CD4-positive, alpha-beta T cell (primary cell): ENCODE measurements at regions not wholly inside any gene's neighbourhood (a gene's known extent, or its start where the extent isn't known, plus 50 kb on each side); places are given as distances from the start of the nearest gene placed in this dataset.

Source experiments
- ATAC-seq: fragments of 200-7000 bp; cut with Tn5 transposase; one replicate; pipeline ENCODE4 v1.10.0; 2022; ENCODE audit warnings: mild to moderate bottlenecking; ENCODE audit not compliant: poor library complexity
- CTCF ChIA-PET: fragments of 350-600 bp; sonication (Branson Sonifier 250); formaldehyde crosslinking; loops from one replicate; lab custom pipeline; 2021; ENCODE audit warnings: antibody characterized with exemption, inconsistent platforms; lab: Charles Lee
- POLR2A ChIA-PET: fragments of 350-600 bp; sonication (Branson Sonifier 250); formaldehyde crosslinking; loops from one replicate; lab custom pipeline; 2021; ENCODE audit warnings: antibody characterized with exemption, inconsistent platforms; lab: Charles Lee
- DNase-seq, 14 experiments: peaks; one replicate each; pipeline ENCODE4 v3.0.0-alpha.2; 2013 to 2020; ENCODE audit warnings: mixed read lengths in 2 of 14
- H3K27ac ChIP-seq, 2 donors: one replicate each; pipeline versions ENCODE4 v1.5.1 to v1.7.0; 2013; ENCODE audit warnings: low read length in 2 of 2, low read depth in 1 of 2, mild to moderate bottlenecking in 1 of 2
- H3K27me3 ChIP-seq, 2 experiments: 1 replicate in 1 of 2; 2 replicates in 1 of 2; pipeline versions ENCODE4 v1.6.1 to v1.7.0; 2013; ENCODE audit warnings: low read length in 2 of 2, control low read depth in 1 of 2, mild to moderate bottlenecking in 1 of 2, moderate library complexity in 1 of 2; ENCODE audit not compliant: insufficient read depth in 2 of 2, control insufficient read depth in 1 of 2
- H3K36me3 ChIP-seq: one replicate; pipeline ENCODE4 v1.6.1; 2013; ENCODE audit warnings: low read length, control low read depth; ENCODE audit not compliant: insufficient read depth
- H3K4me1 ChIP-seq: one replicate; pipeline ENCODE4 v1.6.1; 2013; ENCODE audit warnings: low read length, control low read depth; ENCODE audit not compliant: insufficient read depth
- H3K4me3 ChIP-seq: one replicate; pipeline ENCODE4 v1.5.1; 2013; ENCODE audit warnings: mild to moderate bottlenecking, low read length, moderate library complexity
- H3K9me3 ChIP-seq, 2 experiments: 1 replicate in 1 of 2; 2 replicates in 1 of 2; pipeline versions ENCODE4 v1.6.1 to v1.7.0; 2013; ENCODE audit warnings: low read length in 2 of 2, mild to moderate bottlenecking in 2 of 2, control low read depth in 1 of 2, moderate library complexity in 1 of 2; ENCODE audit not compliant: control insufficient read depth in 1 of 2, insufficient read depth in 1 of 2
- H3K27ac Mint-ChIP-seq: one replicate; pipeline ENCODE4 v1.8.0; 2020; ENCODE audit warnings: mixed read lengths
- H3K27me3 Mint-ChIP-seq: one replicate; pipeline ENCODE4 v1.8.0; 2021; ENCODE audit warnings: mixed read lengths
- H3K36me3 Mint-ChIP-seq: one replicate; pipeline ENCODE4 v1.8.0; 2021; ENCODE audit warnings: low read depth, mixed read lengths
- H3K4me1 Mint-ChIP-seq: one replicate; pipeline ENCODE4 v1.8.0; 2021; ENCODE audit warnings: low read depth, mixed read lengths
- H3K4me3 Mint-ChIP-seq: one replicate; pipeline ENCODE4 v1.8.0; 2020; ENCODE audit warnings: mild to moderate bottlenecking, mixed read lengths
- H3K9me3 Mint-ChIP-seq: one replicate; pipeline ENCODE4 v1.8.0; 2020; ENCODE audit warnings: mixed read lengths
- intact Hi-C, 2 experiments: fragments of 100-400 bp; cut with DNase I in 1 of 2; cut with micrococcal nuclease in 1 of 2; formaldehyde crosslinking; loops; one replicate each; pipeline versions ENCODE4 v1.15.1 to v1.9.0; 2023 to 2025; cut with DNase I, micrococcal nuclease
- TF ChIP-seq, protein P1 (sequence below): fragments of 200-600 bp; IDR thresholded peaks from one replicate; pipeline ENCODE4 v1.8.0; 2022; ENCODE audit warnings: antibody characterized with exemption, mild to moderate bottlenecking

DNA sequence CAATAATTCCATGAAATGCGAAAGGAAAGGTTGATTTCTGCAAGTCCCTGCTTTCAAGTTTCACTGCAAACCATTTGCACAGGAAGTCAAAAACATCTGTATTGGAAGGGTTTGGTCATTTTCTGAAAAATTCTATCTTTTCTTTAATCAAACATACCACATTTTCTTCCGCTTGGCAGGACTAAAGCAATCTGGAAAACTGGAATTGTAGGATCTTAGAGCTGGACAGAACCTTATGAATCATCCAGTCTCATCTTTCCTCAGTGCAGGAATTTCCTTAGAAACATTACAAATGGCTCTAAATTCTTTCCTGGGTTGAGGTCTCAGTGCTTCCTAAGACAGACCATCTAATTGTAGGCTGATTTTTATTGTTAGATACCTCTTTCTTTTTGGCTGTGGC is 111.5 kb upstream of the ELAC2 start:
- no peaks in the 10 kb centered on the region for H3K9me3 Mint-ChIP-seq
- DNase-seq (no peak), ATAC-seq (no peak)
- H3K4me1 Mint-ChIP-seq, result no peaks in the 10 kb centered on the region
- POLR2A ChIA-PET, result no interaction called here
- H3K27ac Mint-ChIP-seq, result no peak overlapping the region
- Histone ChIP-seq H3K4me1 (no peaks in the 10 kb centered on the region), H3K36me3 (no peaks in the 10 kb centered on the region), H3K4me3 (no peak overlapping the region), H3K27ac (no peak overlapping the region), H3K27me3 (no peaks in the 10 kb centered on the region), H3K9me3 (no peaks in the 10 kb centered on the region)
- no peak overlapping the region for H3K4me3 Mint-ChIP-seq
- intact Hi-C loops, result no loop called here
- CTCF ChIA-PET, result interaction anchor here (1.2 kb wide), 1 partner anchor 35 kb away, joined by 3 read pairs; no protein-coding TSS in a partner anchor
- TF ChIP-seq, protein P1, sequence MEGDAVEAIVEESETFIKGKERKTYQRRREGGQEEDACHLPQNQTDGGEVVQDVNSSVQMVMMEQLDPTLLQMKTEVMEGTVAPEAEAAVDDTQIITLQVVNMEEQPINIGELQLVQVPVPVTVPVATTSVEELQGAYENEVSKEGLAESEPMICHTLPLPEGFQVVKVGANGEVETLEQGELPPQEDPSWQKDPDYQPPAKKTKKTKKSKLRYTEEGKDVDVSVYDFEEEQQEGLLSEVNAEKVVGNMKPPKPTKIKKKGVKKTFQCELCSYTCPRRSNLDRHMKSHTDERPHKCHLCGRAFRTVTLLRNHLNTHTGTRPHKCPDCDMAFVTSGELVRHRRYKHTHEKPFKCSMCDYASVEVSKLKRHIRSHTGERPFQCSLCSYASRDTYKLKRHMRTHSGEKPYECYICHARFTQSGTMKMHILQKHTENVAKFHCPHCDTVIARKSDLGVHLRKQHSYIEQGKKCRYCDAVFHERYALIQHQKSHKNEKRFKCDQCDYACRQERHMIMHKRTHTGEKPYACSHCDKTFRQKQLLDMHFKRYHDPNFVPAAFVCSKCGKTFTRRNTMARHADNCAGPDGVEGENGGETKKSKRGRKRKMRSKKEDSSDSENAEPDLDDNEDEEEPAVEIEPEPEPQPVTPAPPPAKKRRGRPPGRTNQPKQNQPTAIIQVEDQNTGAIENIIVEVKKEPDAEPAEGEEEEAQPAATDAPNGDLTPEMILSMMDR, result no peak
- H3K27me3 Mint-ChIP-seq, result no peaks in the 10 kb centered on the region
- no peaks in the 10 kb centered on the region for H3K36me3 Mint-ChIP-seq

DNA sequence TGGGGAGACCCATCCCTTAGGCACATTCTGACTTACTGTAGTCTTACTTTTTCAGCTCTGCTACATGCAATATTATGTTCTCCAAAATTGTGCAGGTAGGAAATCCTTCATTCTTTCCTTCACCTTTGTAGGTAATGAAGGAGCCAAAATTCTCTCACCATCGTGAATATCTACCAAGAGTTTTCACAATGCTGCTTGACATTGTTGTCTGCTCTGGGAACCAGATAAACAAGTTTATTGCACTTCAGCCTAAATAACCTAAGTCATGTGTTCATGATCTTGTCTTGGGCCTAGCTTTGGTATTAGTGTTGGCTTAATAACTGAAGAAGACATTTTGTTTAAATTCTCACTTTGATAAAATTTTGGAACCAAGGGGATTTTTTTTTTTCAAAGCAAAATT is 110.8 kb upstream of the ELAC2 start:
- no peaks in the 10 kb centered on the region for H3K4me1 Mint-ChIP-seq
- H3K27ac ChIP-seq, result no peak overlapping the region
- TF ChIP-seq, protein P1, result no peak
- intact Hi-C loops, result no loop called here
- no peaks in the 10 kb centered on the region for H3K4me1 ChIP-seq
- H3K4me3 Mint-ChIP-seq, result no peak overlapping the region
- no peak overlapping the region for H3K27ac Mint-ChIP-seq
- no peak for DNase-seq
- no peak overlapping the region for H3K4me3 ChIP-seq
- ChIA-PET POLR2A (no interaction called here), CTCF (no interaction called here)
- ATAC-seq, result no peak
- no peaks in the 10 kb centered on the region for H3K27me3 Mint-ChIP-seq
- H3K9me3 ChIP-seq, result no peaks in the 10 kb centered on the region
- H3K36me3 Mint-ChIP-seq, result no peaks in the 10 kb centered on the region
- H3K36me3 ChIP-seq, result no peaks in the 10 kb centered on the region
- H3K27me3 ChIP-seq, result no peaks in the 10 kb centered on the region
- no peaks in the 10 kb centered on the region for H3K9me3 Mint-ChIP-seq

DNA sequence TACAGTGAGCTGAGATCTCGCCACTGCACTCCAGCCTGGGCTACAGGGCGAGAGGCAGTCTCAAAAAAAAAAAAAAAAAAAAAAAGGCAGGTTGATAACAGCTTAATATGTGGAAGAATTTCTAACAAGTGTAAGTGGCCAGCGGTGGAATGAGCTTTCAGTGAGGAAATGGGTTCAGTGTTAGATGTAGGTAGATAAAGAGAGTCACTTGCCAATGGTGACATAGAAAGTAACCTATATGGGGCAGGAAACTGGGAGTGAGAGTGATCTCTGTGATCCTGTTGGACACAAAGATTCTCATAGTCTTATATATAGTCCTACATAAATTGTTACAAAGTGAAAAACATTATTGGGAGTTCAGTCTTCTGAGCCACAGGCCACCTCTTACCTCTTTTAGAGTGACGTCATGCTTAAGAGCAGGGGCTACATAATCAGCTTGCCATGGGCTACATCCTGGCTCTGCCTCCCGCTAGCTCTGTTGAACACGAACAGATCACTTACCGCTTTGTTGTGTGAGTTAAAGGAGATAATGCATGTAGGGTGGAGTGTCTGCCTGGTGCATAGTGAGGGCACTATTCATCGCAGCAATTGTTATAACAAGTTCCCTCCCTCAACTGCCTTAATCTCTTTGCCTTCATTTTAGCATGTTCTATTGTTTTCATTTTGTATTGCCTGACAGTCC is 110.2 kb upstream of the ELAC2 start:
- TF ChIP-seq, protein P1, result no peak
- Histone ChIP-seq H3K4me3 (no peak overlapping the region), H3K9me3 (no peaks in the 10 kb centered on the region), H3K4me1 (no peaks in the 10 kb centered on the region), H3K27me3 (no peaks in the 10 kb centered on the region), H3K27ac (no peak overlapping the region), H3K36me3 (no peaks in the 10 kb centered on the region)
- intact Hi-C loops, result no loop called here
- ChIA-PET CTCF (no interaction called here), POLR2A (no interaction called here)
- H3K27ac Mint-ChIP-seq, result no peak overlapping the region
- H3K36me3 Mint-ChIP-seq, result no peaks in the 10 kb centered on the region
- H3K4me1 Mint-ChIP-seq, result no peaks in the 10 kb centered on the region
- no peaks in the 10 kb centered on the region for H3K27me3 Mint-ChIP-seq
- H3K4me3 Mint-ChIP-seq, result no peak overlapping the region
- ATAC-seq (no peak), DNase-seq (no peak)
- H3K9me3 Mint-ChIP-seq, result no peaks in the 10 kb centered on the region
